Tibial nerve (tissue), 4 donors: ENCODE measurements at regions not wholly inside any gene's neighbourhood (a gene's known extent, or its start where the extent isn't known, plus 50 kb on each side); places are given as distances from the start of the nearest gene placed in this dataset.

ENCODE experiments used
- DNase-seq, 2 donors: peaks; one replicate each; pipeline ENCODE4 v3.0.0-alpha.2; 2019; ENCODE audit warnings: low spot score in 2 of 2
- H3K27ac ChIP-seq, 4 donors: fragments of 200-600 bp; sonication (generic) in 3 of 4; one replicate each; pipeline ENCODE4 v1.5.1; 2017 to 2019; ENCODE audit warnings: mild to moderate bottlenecking in 1 of 4
- H3K27me3 ChIP-seq, 2 donors: fragments of 200-600 bp; sonication (generic) in 1 of 2; one replicate each; pipeline versions ENCODE4 v1.5.1 to v1.6.0; 2017 to 2019
- H3K36me3 ChIP-seq, 3 donors: fragments of 200-600 bp; sonication (generic); one replicate each; pipeline ENCODE4 v1.5.1; 2018 to 2019
- H3K4me1 ChIP-seq, 4 donors: fragments of 200-600 bp; sonication (generic) in 3 of 4; one replicate each; pipeline ENCODE4 v1.5.1; 2017 to 2019
- H3K4me3 ChIP-seq, 4 donors: fragments of 200-600 bp; sonication (generic) in 3 of 4; one replicate each; pipeline ENCODE4 v1.5.1; 2017 to 2019; ENCODE audit warnings: mild to moderate bottlenecking in 1 of 4, moderate library complexity in 1 of 4
- H3K9me3 ChIP-seq, 4 donors: fragments of 200-600 bp; sonication (generic) in 3 of 4; one replicate each; pipeline ENCODE4 v1.5.1; 2017 to 2019
- CTCF ChIP-seq, 5 experiments: fragments of 200-600 bp in 3 of 5; fragments of 450-650 bp in 2 of 5; sonication (generic) in 3 of 5; IDR thresholded peaks; one replicate each; pipeline ENCODE4 v1.5.1; 2016 to 2019; ENCODE audit warnings: antibody characterized with exemption in 5 of 5, mild to moderate bottlenecking in 3 of 5, moderate library complexity in 2 of 5
- EP300 ChIP-seq, 2 donors: sonication (generic); formaldehyde crosslinking; IDR thresholded peaks; one replicate each; pipeline ENCODE4 v1.6.1; 2017; ENCODE audit warnings: antibody characterized with exemption in 2 of 2, mild to moderate bottlenecking in 1 of 2
- POLR2A ChIP-seq, 2 donors: fragments of 450-650 bp; IDR thresholded peaks; one replicate each; pipeline ENCODE4 v1.6.1; 2017; ENCODE audit warnings: antibody characterized with exemption in 2 of 2, mild to moderate bottlenecking in 2 of 2, moderate library complexity in 2 of 2
- WGBS, 2 donors: methylation state at CpG; one replicate each; pipeline ENCODE4 v1.1.5; 2018; 5-methylcytosine and 5-hydroxymethylcytosine counted together

- no peak overlapping the region for H3K4me3 ChIP-seq
- H3K4me1 ChIP-seq, result peaks cover 0 to 4% (median 0%) of the 10 kb centered on the region in 4 donors
- H3K9me3 ChIP-seq, result peaks cover 0 to 18% (median 0%) of the 10 kb centered on the region in 4 donors
- no peaks in the 10 kb centered on the region for H3K27me3 ChIP-seq
- WGBS, 2 donors, result 87 to 90% methylated on average over 4 of the region's 4 CpGs
- DNase-seq, result no peak
- H3K27ac ChIP-seq, result no peak overlapping the region
- no peaks in the 10 kb centered on the region for H3K36me3 ChIP-seq
- no peak for TF ChIP-seq EP300 (IDR thresholded peaks at IDR 0.05)
- TF ChIP-seq POLR2A (IDR thresholded peaks at IDR 0.05), result no peak
- TF ChIP-seq CTCF (IDR thresholded peaks at IDR 0.05), result no peak
Measured at GRCh38 chr3:30135190-30135589, 471.2 kb upstream of the TGFBR2 start.

GRCh38 chr3:30139283-30139682 is 467.1 kb upstream of the TGFBR2 start:
- Histone ChIP-seq H3K27me3 (no peaks in the 10 kb centered on the region), H3K27ac (no peak overlapping the region), H3K4me3 (no peak overlapping the region), H3K9me3 (peaks cover 0 to 18% (median 0%) of the 10 kb centered on the region in 4 donors), H3K36me3 (no peaks in the 10 kb centered on the region), H3K4me1 (peaks cover 0 to 19% (median 0%) of the 10 kb centered on the region in 4 donors)
- DNase-seq, result no peak
- no peak for TF ChIP-seq EP300 (IDR thresholded peaks at IDR 0.05)
- no peak for TF ChIP-seq CTCF (IDR thresholded peaks at IDR 0.05)
- no peak for TF ChIP-seq POLR2A (IDR thresholded peaks at IDR 0.05)

- no peaks in the 10 kb centered on the region for H3K36me3 ChIP-seq
- H3K27me3 ChIP-seq, result no peaks in the 10 kb centered on the region
- H3K4me3 ChIP-seq, result no peak overlapping the region
- no peak for DNase-seq
- WGBS, 2 donors, result 27 to 33% methylated on average over 3 of the region's 3 CpGs
- peaks cover 0 to 18% (median 0%) of the 10 kb centered on the region in 4 donors for H3K9me3 ChIP-seq
- H3K4me1 ChIP-seq, result peaks cover 0 to 19% (median 0%) of the 10 kb centered on the region in 4 donors
- TF ChIP-seq POLR2A (IDR thresholded peaks at IDR 0.05), result no peak
- TF ChIP-seq EP300 (IDR thresholded peaks at IDR 0.05), result no peak
- no peak for TF ChIP-seq CTCF (IDR thresholded peaks at IDR 0.05)
- H3K27ac ChIP-seq, result peak overlapping the region in 2 of 4 donors; percentile 3 to 18
Measured at GRCh38 chr3:30140356-30141075, 465.9 kb upstream of the TGFBR2 start.

- 64 to 68% methylated on average over 2 of the region's 2 CpGs for WGBS, 2 donors
- TF ChIP-seq POLR2A (IDR thresholded peaks at IDR 0.05) (no peak), EP300 (IDR thresholded peaks at IDR 0.05) (no peak), CTCF (IDR thresholded peaks at IDR 0.05) (no peak)
- Histone ChIP-seq H3K27ac (peak overlapping the region in 1 of 4 donors; percentile 18), H3K4me3 (no peak overlapping the region), H3K4me1 (peaks cover 0 to 19% (median 0%) of the 10 kb centered on the region in 4 donors), H3K27me3 (no peaks in the 10 kb centered on the region), H3K36me3 (no peaks in the 10 kb centered on the region), H3K9me3 (peaks cover 0 to 15% (median 0%) of the 10 kb centered on the region in 4 donors)
- no peak for DNase-seq
Measured at GRCh38 chr3:30141178-30141581, 465.2 kb upstream of the TGFBR2 start.

- DNase-seq, result no peak
- Histone ChIP-seq H3K36me3 (no peaks in the 10 kb centered on the region), H3K27ac (peak overlapping the region in 1 of 4 donors; percentile 3), H3K4me3 (no peak overlapping the region), H3K4me1 (peaks cover 0 to 19% (median 0%) of the 10 kb centered on the region in 4 donors), H3K9me3 (peaks cover 0 to 8% (median 0%) of the 10 kb centered on the region in 4 donors), H3K27me3 (no peaks in the 10 kb centered on the region)
- TF ChIP-seq CTCF (IDR thresholded peaks at IDR 0.05), result no peak
- TF ChIP-seq POLR2A (IDR thresholded peaks at IDR 0.05), result no peak
- no peak for TF ChIP-seq EP300 (IDR thresholded peaks at IDR 0.05)
- 74 to 77% methylated on average over 3 of the region's 3 CpGs for WGBS, 2 donors
Measured at GRCh38 chr3:30141927-30142326, 464.5 kb upstream of the TGFBR2 start.
